Spinal cord (tissue), 9 donors: ENCODE measurements at regions not wholly inside any gene's neighbourhood (a gene's known extent, or its start where the extent isn't known, plus 50 kb on each side); places are given as distances from the start of the nearest gene placed in this dataset.
A peak's percentile ranks its signal among the peaks of the same experiment; 100 is the strongest.

Experiments
- DNase-seq, 6 donors: peaks; one replicate each; pipeline versions ENCODE4 v3.0.0 to v3.0.0-alpha.2; 2013 to 2015; ENCODE audit warnings: low spot score in 6 of 6, low read depth in 4 of 6
- H3K27ac ChIP-seq: one replicate; pipeline ENCODE4 v1.5.1; 2013; ENCODE audit warnings: low read depth, low read length, control low read depth
- H3K27me3 ChIP-seq: one replicate; pipeline ENCODE4 v1.6.1; 2013; ENCODE audit warnings: low read length; ENCODE audit not compliant: control insufficient read depth, insufficient read depth
- H3K36me3 ChIP-seq: one replicate; pipeline ENCODE4 v1.6.1; 2013; ENCODE audit warnings: low read length; ENCODE audit not compliant: control insufficient read depth, insufficient read depth
- H3K4me1 ChIP-seq: one replicate; pipeline ENCODE4 v1.6.1; 2013; ENCODE audit warnings: low read length; ENCODE audit not compliant: control insufficient read depth, insufficient read depth
- H3K4me3 ChIP-seq: one replicate; pipeline ENCODE4 v1.5.1; 2013; ENCODE audit warnings: low read depth, low read length, control low read depth
- H3K9me3 ChIP-seq: one replicate; pipeline ENCODE4 v1.6.1; 2013; ENCODE audit warnings: low read length; ENCODE audit not compliant: control insufficient read depth, insufficient read depth
- WGBS: methylation state at CpG from one replicate; pipeline ENCODE4 v1.1.5; 2013; ENCODE audit warnings: missing lambda C conversion rate; ENCODE audit not compliant: insufficient coverage; 5-methylcytosine and 5-hydroxymethylcytosine counted together
- donor health status: healthy.

GRCh38 chrY:12517338-12517737 is 183.7 kb upstream of the USP9Y start:
- Histone ChIP-seq H3K4me3 (no peak overlapping the region), H3K4me1 (no peaks in the 10 kb centered on the region), H3K36me3 (no peaks in the 10 kb centered on the region), H3K9me3 (no peaks in the 10 kb centered on the region), H3K27ac (no peak overlapping the region), H3K27me3 (no peaks in the 10 kb centered on the region)
- WGBS: no CpG with 5 or more reads among the region's 1 CpG
- DNase-seq: no peak

GRCh38 chrY:12525206-12525605 is 175.8 kb upstream of the USP9Y start:
- H3K36me3 ChIP-seq: no peaks in the 10 kb centered on the region
- DNase-seq: no peak
- no CpG with 5 or more reads among the region's 3 CpGs for WGBS

GRCh38 chrY:12526362-12527063 is 174.5 kb upstream of the USP9Y start:
- Histone ChIP-seq H3K36me3 (no peaks in the 10 kb centered on the region), H3K9me3 (no peaks in the 10 kb centered on the region), H3K27me3 (no peaks in the 10 kb centered on the region), H3K4me3 (no peak overlapping the region), H3K27ac (no peak overlapping the region), H3K4me1 (no peaks in the 10 kb centered on the region)
- WGBS: no CpG with 5 or more reads among the region's 4 CpGs
- DNase-seq: no peak

More at GRCh38 chrY:12525206-12525605, 175.8 kb upstream of the USP9Y start:
- Histone ChIP-seq H3K4me1 (no peaks in the 10 kb centered on the region), H3K9me3 (no peaks in the 10 kb centered on the region), H3K4me3 (no peak overlapping the region), H3K27ac (no peak overlapping the region), H3K27me3 (no peaks in the 10 kb centered on the region)

- Histone ChIP-seq H3K27ac (no peak overlapping the region), H3K4me1 (no peaks in the 10 kb centered on the region), H3K27me3 (no peaks in the 10 kb centered on the region), H3K9me3 (no peaks in the 10 kb centered on the region), H3K36me3 (no peaks in the 10 kb centered on the region), H3K4me3 (no peak overlapping the region)
- DNase-seq: peak in 1 of 6 donors; percentile 3
- no CpG with 5 or more reads among the region's 46 CpGs for WGBS
These were observed 163.7 kb upstream of the USP9Y start for GRCh38 chrY:12537226-12537854.

- no peaks in the 10 kb centered on the region for H3K36me3 ChIP-seq
- no peak for DNase-seq
- H3K27ac ChIP-seq: no peak overlapping the region
- no CpG with 5 or more reads among the region's 9 CpGs for WGBS
- H3K9me3 ChIP-seq: no peaks in the 10 kb centered on the region
- no peak overlapping the region for H3K4me3 ChIP-seq
- H3K4me1 ChIP-seq: no peaks in the 10 kb centered on the region
- no peaks in the 10 kb centered on the region for H3K27me3 ChIP-seq
These were observed 154.1 kb upstream of the USP9Y start for GRCh38 chrY:12546746-12547420.

- no peaks in the 10 kb centered on the region for H3K4me1 ChIP-seq
- no peak overlapping the region for H3K27ac ChIP-seq
- WGBS: no CpG with 5 or more reads among the region's 4 CpGs
- no peaks in the 10 kb centered on the region for H3K36me3 ChIP-seq
- DNase-seq: no peak
- H3K27me3 ChIP-seq: no peaks in the 10 kb centered on the region
- H3K4me3 ChIP-seq: no peak overlapping the region
- H3K9me3 ChIP-seq: no peaks in the 10 kb centered on the region
These were observed 148.4 kb upstream of the USP9Y start for GRCh38 chrY:12552471-12553283.

GRCh38 chrY:12553909-12554308 is 147.1 kb upstream of the USP9Y start:
- no CpG with 5 or more reads among the region's 1 CpG for WGBS
- no peak overlapping the region for H3K4me3 ChIP-seq
- H3K27ac ChIP-seq: no peak overlapping the region
- H3K9me3 ChIP-seq: no peaks in the 10 kb centered on the region
- H3K4me1 ChIP-seq: no peaks in the 10 kb centered on the region
- H3K36me3 ChIP-seq: no peaks in the 10 kb centered on the region
- no peak for DNase-seq
- no peaks in the 10 kb centered on the region for H3K27me3 ChIP-seq

GRCh38 chrY:12555005-12555404 is 146.0 kb upstream of the USP9Y start:
- no peaks in the 10 kb centered on the region for H3K9me3 ChIP-seq
- no CpG with 5 or more reads among the region's 1 CpG for WGBS

GRCh38 chrY:12559007-12559406 is 142.0 kb upstream of the USP9Y start:
- DNase-seq: no peak
- H3K4me3 ChIP-seq: no peak overlapping the region
- no peaks in the 10 kb centered on the region for H3K4me1 ChIP-seq
- no peaks in the 10 kb centered on the region for H3K36me3 ChIP-seq
- H3K27ac ChIP-seq: no peak overlapping the region
- no peaks in the 10 kb centered on the region for H3K9me3 ChIP-seq
- no peaks in the 10 kb centered on the region for H3K27me3 ChIP-seq
- WGBS: no CpG with 5 or more reads among the region's 4 CpGs

More at GRCh38 chrY:12555005-12555404, 146.0 kb upstream of the USP9Y start:
- Histone ChIP-seq H3K27me3 (no peaks in the 10 kb centered on the region), H3K27ac (no peak overlapping the region), H3K4me3 (no peak overlapping the region), H3K4me1 (no peaks in the 10 kb centered on the region), H3K36me3 (no peaks in the 10 kb centered on the region)
- no peak for DNase-seq
